PC-3 (cell line): ENCODE measurements at regions not wholly inside any gene's neighbourhood (a gene's known extent, or its start where the extent isn't known, plus 50 kb on each side); places are given as distances from the start of the nearest gene placed in this dataset.

Experiments used
- ATAC-seq: fragments of 200-7000 bp; cut with Tn5 transposase; 2 replicates; pipeline ENCODE4 v1.9.1; 2020; ENCODE audit warnings: mild to moderate bottlenecking, moderate library complexity
- BruUV-seq: library from RNA; stranded (reverse); fragments of 400-500 nt; replicated peaks from 2 replicates; lab custom pipeline; 2021; lab: Mats Ljungman, UMichigan
- CTCF ChIA-PET: fragments of 300-600 bp; sonication (Branson Sonifier 250); formaldehyde crosslinking; loops from one replicate; lab custom pipeline; 2022; ENCODE audit warnings: antibody characterized with exemption; lab: Charles Lee
- POLR2A ChIA-PET: fragments of 300-600 bp; sonication (Branson Sonifier 250); formaldehyde crosslinking; loops from one replicate; lab custom pipeline; 2022; ENCODE audit warnings: antibody characterized with exemption; ENCODE audit not compliant: unreplicated experiment; lab: Charles Lee
- DNase-seq: peaks from one replicate; pipeline ENCODE4 v3.0.0-alpha.2; 2015
- H2AFZ ChIP-seq: fragments of 300-600 bp; sonication (generic); 2 replicates; pipeline ENCODE4 v1.6.0; 2016; ENCODE audit warnings: antibody characterized with exemption, low read length
- H3F3A ChIP-seq: fragments of 300-600 bp; sonication (generic); one replicate; pipeline ENCODE4 v1.6.0; 2017; ENCODE audit warnings: antibody characterized with exemption, low read length, control low read depth, mild to moderate bottlenecking; ENCODE audit not compliant: unreplicated experiment
- H3K27ac ChIP-seq: fragments of 300-600 bp; sonication (generic); 2 replicates; pipeline ENCODE4 v1.5.1; 2016; ENCODE audit warnings: mild to moderate bottlenecking, low read length
- H3K27me3 ChIP-seq: fragments of 300-600 bp; sonication (generic); 2 replicates; pipeline ENCODE4 v1.6.1; 2016; ENCODE audit warnings: low read length, mixed read lengths
- H3K36me3 ChIP-seq: fragments of 300-600 bp; sonication (generic); 2 replicates; pipeline ENCODE4 v1.6.1; 2016; ENCODE audit warnings: low read depth, mixed run types, low read length, mixed read lengths
- H3K4me1 ChIP-seq: fragments of 300-600 bp; sonication (generic); 2 replicates; pipeline ENCODE4 v1.5.1; 2016; ENCODE audit warnings: low read length; ENCODE audit not compliant: insufficient read depth
- H3K4me2 ChIP-seq: fragments of 300-600 bp; sonication (generic); 2 replicates; pipeline ENCODE4 v1.6.0; 2016; ENCODE audit warnings: low read length
- H3K4me3 ChIP-seq: fragments of 300-600 bp; sonication (generic); 2 replicates; pipeline ENCODE4 v1.5.1; 2016; ENCODE audit warnings: mild to moderate bottlenecking, low read length, mixed read lengths
- H3K79me2 ChIP-seq: fragments of 300-600 bp; sonication (generic); 2 replicates; pipeline ENCODE4 v1.6.1; 2017; ENCODE audit warnings: low read length, mixed read lengths
- H3K9ac ChIP-seq: fragments of 300-600 bp; sonication (generic); 2 replicates; pipeline ENCODE4 v1.6.0; 2016; ENCODE audit warnings: mild to moderate bottlenecking, low read length
- H3K9me2 ChIP-seq: fragments of 300-600 bp; sonication (generic); replicated peaks from 2 replicates; pipeline ENCODE4 v1.6.1; 2016; ENCODE audit warnings: mixed run types, low read length, mixed read lengths
- H3K9me3 ChIP-seq: fragments of 300-600 bp; sonication (generic); 2 replicates; pipeline ENCODE4 v1.6.1; 2016; ENCODE audit warnings: low read length, mixed read lengths
- H4K20me1 ChIP-seq: fragments of 300-600 bp; sonication (generic); 2 replicates; pipeline ENCODE4 v1.6.1; 2016; ENCODE audit warnings: low read length, mixed read lengths
- EZH2 ChIP-seq: fragments of 300-600 bp; sonication (generic); IDR thresholded peaks from one replicate; pipeline ENCODE4 v1.6.1; 2017; ENCODE audit warnings: antibody characterized with exemption, mild to moderate bottlenecking, low read length; ENCODE audit not compliant: unreplicated experiment
- EZH2phosphoT487 ChIP-seq: fragments of 300-600 bp; sonication (generic); IDR thresholded peaks from 2 replicates; pipeline ENCODE4 v1.6.1; 2018; ENCODE audit warnings: mild to moderate bottlenecking, antibody characterized with exemption, low read length, borderline replicate concordance
- intact Hi-C: fragments of 100-400 bp; cut with micrococcal nuclease; formaldehyde crosslinking; loops from 2 replicates; pipeline ENCODE4 v1.9.0; 2023
- TF ChIP-seq, protein P1 (sequence below): fragments of 300-600 bp; sonication (generic); conservative IDR thresholded peaks from 2 replicates; pipeline ENCODE4 v1.5.1; 2017; ENCODE audit warnings: antibody characterized with exemption, low read depth, mild to moderate bottlenecking, low read length

- no TSS peak for BruUV-seq
- TF ChIP-seq, protein P1, sequence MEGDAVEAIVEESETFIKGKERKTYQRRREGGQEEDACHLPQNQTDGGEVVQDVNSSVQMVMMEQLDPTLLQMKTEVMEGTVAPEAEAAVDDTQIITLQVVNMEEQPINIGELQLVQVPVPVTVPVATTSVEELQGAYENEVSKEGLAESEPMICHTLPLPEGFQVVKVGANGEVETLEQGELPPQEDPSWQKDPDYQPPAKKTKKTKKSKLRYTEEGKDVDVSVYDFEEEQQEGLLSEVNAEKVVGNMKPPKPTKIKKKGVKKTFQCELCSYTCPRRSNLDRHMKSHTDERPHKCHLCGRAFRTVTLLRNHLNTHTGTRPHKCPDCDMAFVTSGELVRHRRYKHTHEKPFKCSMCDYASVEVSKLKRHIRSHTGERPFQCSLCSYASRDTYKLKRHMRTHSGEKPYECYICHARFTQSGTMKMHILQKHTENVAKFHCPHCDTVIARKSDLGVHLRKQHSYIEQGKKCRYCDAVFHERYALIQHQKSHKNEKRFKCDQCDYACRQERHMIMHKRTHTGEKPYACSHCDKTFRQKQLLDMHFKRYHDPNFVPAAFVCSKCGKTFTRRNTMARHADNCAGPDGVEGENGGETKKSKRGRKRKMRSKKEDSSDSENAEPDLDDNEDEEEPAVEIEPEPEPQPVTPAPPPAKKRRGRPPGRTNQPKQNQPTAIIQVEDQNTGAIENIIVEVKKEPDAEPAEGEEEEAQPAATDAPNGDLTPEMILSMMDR: no peak
- no peak for TF ChIP-seq EZH2phosphoT487
- no peak for TF ChIP-seq EZH2
- ChIA-PET POLR2A (interaction anchor here (0.6 to 1.0 kb wide), 2 partner anchors 79 to 271 kb away, joined by 3 to 9 read pairs; no protein-coding TSS in a partner anchor), CTCF (interaction anchor here (1.0 kb wide), 1 partner anchor 16 kb away, joined by 3 read pairs; no protein-coding TSS in a partner anchor)
- DNase-seq (peak; percentile 95), ATAC-seq (peak; percentile 97)
- H4K20me1 ChIP-seq: no peaks in the 10 kb centered on the region
- H3K9ac ChIP-seq: peak overlapping the region; percentile 29
- H3K4me3 ChIP-seq: peak overlapping the region; percentile 20; the same call in 1 of the 2 replicates
- H3K4me2 ChIP-seq: peak overlapping the region; percentile 62
- peaks cover 10% of the 10 kb centered on the region for H3K9me3 ChIP-seq
- intact Hi-C loops: loop anchor here (1.0 to 5.0 kb wide), 4 partner anchors 16 to 182 kb away; partner anchors contain the start of gene LIFR
- peak overlapping the region; percentile 83 for H3K27ac ChIP-seq
- no peaks in the 10 kb centered on the region for H3K27me3 ChIP-seq
- H3K36me3 ChIP-seq: peaks cover 5% of the 10 kb centered on the region; the same call in 1 of the 2 replicates
- peaks cover 21% of the 10 kb centered on the region for H3K4me1 ChIP-seq
- no peak overlapping the region; the same call in 1 of the 2 replicates for H2AFZ ChIP-seq
- H3K9me2 ChIP-seq: no peaks in the 10 kb centered on the region
- no peaks in the 10 kb centered on the region for H3K79me2 ChIP-seq
- H3F3A ChIP-seq: peaks cover 9% of the 10 kb centered on the region
These were observed 106.7 kb upstream of the OSMR start for GRCh38 chr5:38739011-38739704.

- TF ChIP-seq EZH2 (no peak), EZH2phosphoT487 (no peak)
- TF ChIP-seq, protein P1: no peak
- Histone ChIP-seq H3K79me2 (no peaks in the 10 kb centered on the region), H3K27me3 (no peaks in the 10 kb centered on the region), H3K9me2 (no peaks in the 10 kb centered on the region), H3K4me3 (no peak overlapping the region), H2AFZ (no peak overlapping the region), H3K4me2 (peak overlapping the region; percentile 43), H3K4me1 (peaks cover 21% of the 10 kb centered on the region), H3K9me3 (peaks cover 13% of the 10 kb centered on the region), H3F3A (peaks cover 9% of the 10 kb centered on the region), H4K20me1 (no peaks in the 10 kb centered on the region), H3K9ac (no peak overlapping the region), H3K36me3 (peaks cover 5% of the 10 kb centered on the region; the same call in 1 of the 2 replicates), H3K27ac (peak overlapping the region; percentile 83)
- ChIA-PET CTCF (interaction anchor here (1.0 kb wide), 1 partner anchor 15 kb away, joined by 3 read pairs; no protein-coding TSS in a partner anchor), POLR2A (interaction anchor here (1.0 kb wide), 1 partner anchor 80 kb away, joined by 9 read pairs; no protein-coding TSS in a partner anchor)
- no TSS peak for BruUV-seq
- intact Hi-C loops: loop anchor here (1.0 to 5.0 kb wide), 4 partner anchors 16 to 182 kb away; partner anchors contain the start of gene LIFR
- DNase-seq: no peak
- ATAC-seq: no peak; the same call in 1 of the 2 replicates
These were observed 106.1 kb upstream of the OSMR start for GRCh38 chr5:38739705-38740045.
